ENCODE measurements at regions not wholly inside any gene's neighbourhood (a gene's known extent, or its start where the extent isn't known, plus 50 kb on each side); places are given as distances from the start of the nearest gene placed in this dataset.

DNA sequence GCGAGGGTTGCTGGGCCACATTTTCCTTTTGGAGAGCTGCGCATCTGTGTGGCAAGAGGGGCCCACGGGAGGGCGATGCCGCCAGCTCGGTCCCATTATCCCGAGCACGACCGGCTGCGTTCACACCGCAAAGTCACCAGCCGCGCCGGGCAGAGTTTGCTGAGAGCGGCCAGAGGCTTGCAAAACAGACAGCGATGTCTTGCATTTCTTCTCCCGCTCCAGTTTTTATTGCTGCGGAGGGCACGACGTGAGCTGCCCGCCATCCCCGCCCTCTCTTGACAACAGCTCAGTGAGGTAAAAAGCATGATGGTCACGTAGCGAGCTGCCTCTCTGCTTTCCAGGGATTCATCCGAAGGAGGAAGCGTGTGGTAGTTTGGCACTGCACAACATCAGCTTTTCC lies 102.1 kb upstream of the TENM3 start:
- H3K4me3 ChIP-seq: no peak overlapping the region
- no peaks in the 10 kb centered on the region for H3K36me3 ChIP-seq (ENCODE audit: insufficient read depth, low read length)
- no peak overlapping the region for H3K27ac ChIP-seq
- TF ChIP-seq FOXP2 (optimal IDR thresholded peaks at IDR 0.05; ENCODE audit: control extremely low read depth, extremely low read length, insufficient read depth) (no peak), EZH2 (IDR thresholded peaks at IDR 0.05) (no peak), POLR2AphosphoS5 (IDR thresholded peaks at IDR 0.05; ENCODE audit: borderline replicate concordance, low read depth, low read length) (no peak)
- no peak for DNase-seq (ENCODE audit: low read depth, low spot score)
- H3K9me3 ChIP-seq (ENCODE audit: low read depth, low read length): no peaks in the 10 kb centered on the region
- no peak overlapping the region for H3K9ac ChIP-seq (ENCODE audit: insufficient read length)

DNA sequence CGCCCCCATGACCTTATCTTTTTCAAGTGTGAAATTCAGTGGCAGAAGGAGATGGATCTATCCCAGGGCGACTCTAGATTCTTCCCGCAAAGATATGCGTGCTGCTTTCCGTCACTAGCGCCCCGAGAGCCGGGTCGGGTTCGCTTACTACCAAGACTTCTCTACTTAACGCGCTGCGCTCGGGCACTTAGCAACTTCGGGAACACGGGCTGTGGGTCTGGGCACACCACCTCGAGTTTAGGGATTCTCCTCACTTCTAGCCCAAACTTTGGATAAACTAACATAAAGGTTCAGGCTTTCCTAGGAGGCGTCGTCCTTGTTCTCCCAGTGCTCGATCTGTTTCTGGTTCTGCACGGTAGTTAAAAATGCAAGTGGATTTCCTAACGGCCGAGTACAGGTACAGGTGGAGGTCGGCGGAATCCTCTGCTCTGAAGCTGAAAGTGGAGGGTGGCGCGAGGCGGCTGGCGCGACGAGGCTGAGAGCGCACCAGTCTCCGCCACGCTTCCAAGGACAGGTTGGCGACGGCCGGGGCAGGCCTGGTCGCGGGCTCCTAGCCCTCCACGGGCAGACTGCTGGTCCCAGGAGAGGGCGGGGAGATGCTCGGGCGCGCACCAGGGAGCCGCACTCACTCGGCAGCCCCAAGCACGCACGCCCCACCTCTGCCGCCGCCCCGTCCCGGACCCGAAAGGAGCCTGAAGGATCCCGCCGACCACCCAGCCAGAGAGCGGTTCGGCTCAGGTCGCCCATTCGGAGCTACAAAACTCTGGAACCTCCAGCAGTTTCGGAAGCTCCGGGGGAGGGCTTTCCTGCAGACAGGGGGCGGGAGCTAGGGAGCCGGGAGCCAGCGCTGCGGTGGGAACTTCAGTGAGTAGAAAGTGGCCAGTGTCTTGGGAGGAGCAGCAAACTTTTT lies 100.8 kb upstream of the TENM3 start:
- no peak overlapping the region for H3K9ac ChIP-seq (ENCODE audit: insufficient read length)
- no peaks in the 10 kb centered on the region for H3K9me3 ChIP-seq (ENCODE audit: low read depth, low read length)
- no peak for DNase-seq (ENCODE audit: low read depth, low spot score)
- no peak overlapping the region for H3K4me3 ChIP-seq
- no peaks in the 10 kb centered on the region for H3K36me3 ChIP-seq (ENCODE audit: insufficient read depth, low read length)
- TF ChIP-seq EZH2 (IDR thresholded peaks at IDR 0.05) (no peak), FOXP2 (optimal IDR thresholded peaks at IDR 0.05; ENCODE audit: control extremely low read depth, extremely low read length, insufficient read depth) (no peak), POLR2AphosphoS5 (IDR thresholded peaks at IDR 0.05; ENCODE audit: borderline replicate concordance, low read depth, low read length) (no peak)
- no peak overlapping the region for H3K27ac ChIP-seq

DNA sequence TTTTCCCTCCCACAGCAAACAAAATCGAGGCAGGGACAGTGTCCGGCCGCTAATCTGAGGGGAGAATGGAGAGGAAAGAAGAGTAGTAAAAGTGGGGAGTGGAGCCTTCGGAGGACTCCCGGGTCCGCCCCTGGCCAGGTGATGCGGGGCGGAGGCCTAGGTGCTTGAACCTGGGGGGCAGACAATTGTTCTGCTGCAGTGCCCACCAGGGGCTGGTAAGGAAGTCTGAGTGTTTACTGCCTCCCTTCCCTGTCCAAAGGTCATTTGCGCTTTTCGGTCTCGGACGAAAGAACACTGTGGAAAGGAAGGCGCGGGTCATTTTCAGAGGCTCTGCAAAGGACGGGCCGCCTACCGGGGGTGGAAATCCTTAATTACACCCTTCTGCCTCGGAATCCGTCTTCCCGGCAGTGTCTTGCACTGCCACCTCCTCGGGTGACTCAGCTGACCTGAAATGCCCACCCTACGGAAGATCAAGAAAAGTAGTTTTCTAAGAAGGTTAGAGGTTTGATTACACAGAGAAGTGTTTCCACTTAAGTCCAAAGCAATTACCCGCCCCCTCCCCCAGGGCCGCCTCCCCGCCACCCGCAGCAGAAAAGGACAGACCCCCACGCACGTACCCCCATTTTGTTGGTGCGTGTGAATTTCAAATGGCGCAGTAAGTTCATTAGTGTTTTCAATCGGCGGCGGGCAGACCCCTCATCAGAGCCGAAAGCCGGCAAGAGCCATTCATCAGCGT lies 99.9 kb upstream of the TENM3 start:
- no peak overlapping the region for H3K9ac ChIP-seq (ENCODE audit: insufficient read length)
- no peak for DNase-seq (ENCODE audit: low read depth, low spot score)
- H3K36me3 ChIP-seq (ENCODE audit: insufficient read depth, low read length): no peaks in the 10 kb centered on the region
- H3K4me3 ChIP-seq: no peak overlapping the region; the same call in 1 of the 2 replicates
- H3K27ac ChIP-seq: no peak overlapping the region
- H3K9me3 ChIP-seq (ENCODE audit: low read depth, low read length): no peaks in the 10 kb centered on the region
- no peak for TF ChIP-seq POLR2AphosphoS5 (IDR thresholded peaks at IDR 0.05; ENCODE audit: borderline replicate concordance, low read depth, low read length)
- no peak for TF ChIP-seq FOXP2 (optimal IDR thresholded peaks at IDR 0.05; ENCODE audit: control extremely low read depth, extremely low read length, insufficient read depth)
- TF ChIP-seq EZH2 (IDR thresholded peaks at IDR 0.05): no peak

DNA sequence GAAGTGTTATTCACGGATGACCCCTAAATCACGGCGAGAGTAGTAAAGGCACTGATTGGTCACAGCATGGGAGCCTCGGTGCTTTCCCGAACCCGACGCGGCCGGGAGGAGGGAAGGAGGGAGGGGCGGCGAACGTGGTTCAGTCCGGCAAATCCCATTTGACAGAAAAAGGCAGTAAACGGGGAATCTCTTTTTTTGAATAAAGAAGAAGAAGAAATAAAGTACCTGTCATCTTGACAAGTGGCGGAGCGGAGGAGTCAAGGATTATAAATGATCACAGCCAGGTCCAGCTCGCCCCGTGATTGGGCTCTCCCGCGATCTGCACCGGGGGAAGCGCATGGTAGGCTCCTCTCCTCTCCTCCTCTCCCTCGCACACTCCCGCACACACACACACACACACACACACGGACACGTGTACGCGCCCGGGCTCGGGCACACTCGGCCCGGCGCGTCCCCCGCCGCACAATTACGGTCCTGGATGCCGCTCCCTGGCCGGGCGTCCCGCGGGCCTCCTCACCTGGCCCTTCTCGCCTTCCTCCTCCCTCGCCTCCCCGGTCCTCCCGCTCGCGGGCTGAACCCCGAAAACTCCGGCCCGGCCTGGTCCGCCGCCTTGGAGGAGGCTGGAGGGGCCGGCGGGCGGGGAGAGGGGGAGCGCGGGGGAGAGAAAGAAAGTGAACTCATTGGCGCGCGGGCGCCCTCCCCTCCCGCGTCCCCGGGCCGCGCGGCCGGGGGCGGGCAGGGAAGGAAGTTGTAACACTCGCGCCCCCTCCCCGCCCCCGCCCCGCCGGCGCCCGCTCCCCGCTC lies 99.2 kb upstream of the TENM3 start:
- H3K36me3 ChIP-seq (ENCODE audit: insufficient read depth, low read length): no peaks in the 10 kb centered on the region
- no peak overlapping the region for H3K9ac ChIP-seq (ENCODE audit: insufficient read length)
- H3K27ac ChIP-seq: no peak overlapping the region
- no peaks in the 10 kb centered on the region for H3K9me3 ChIP-seq (ENCODE audit: low read depth, low read length)
- H3K4me3 ChIP-seq: peak overlapping the region; percentile 75
- no peak for DNase-seq (ENCODE audit: low read depth, low spot score)
- TF ChIP-seq EZH2 (IDR thresholded peaks at IDR 0.05): peak; percentile 93
- no peak for TF ChIP-seq POLR2AphosphoS5 (IDR thresholded peaks at IDR 0.05; ENCODE audit: borderline replicate concordance, low read depth, low read length)
- TF ChIP-seq FOXP2 (optimal IDR thresholded peaks at IDR 0.05; ENCODE audit: control extremely low read depth, extremely low read length, insufficient read depth): no peak

DNA sequence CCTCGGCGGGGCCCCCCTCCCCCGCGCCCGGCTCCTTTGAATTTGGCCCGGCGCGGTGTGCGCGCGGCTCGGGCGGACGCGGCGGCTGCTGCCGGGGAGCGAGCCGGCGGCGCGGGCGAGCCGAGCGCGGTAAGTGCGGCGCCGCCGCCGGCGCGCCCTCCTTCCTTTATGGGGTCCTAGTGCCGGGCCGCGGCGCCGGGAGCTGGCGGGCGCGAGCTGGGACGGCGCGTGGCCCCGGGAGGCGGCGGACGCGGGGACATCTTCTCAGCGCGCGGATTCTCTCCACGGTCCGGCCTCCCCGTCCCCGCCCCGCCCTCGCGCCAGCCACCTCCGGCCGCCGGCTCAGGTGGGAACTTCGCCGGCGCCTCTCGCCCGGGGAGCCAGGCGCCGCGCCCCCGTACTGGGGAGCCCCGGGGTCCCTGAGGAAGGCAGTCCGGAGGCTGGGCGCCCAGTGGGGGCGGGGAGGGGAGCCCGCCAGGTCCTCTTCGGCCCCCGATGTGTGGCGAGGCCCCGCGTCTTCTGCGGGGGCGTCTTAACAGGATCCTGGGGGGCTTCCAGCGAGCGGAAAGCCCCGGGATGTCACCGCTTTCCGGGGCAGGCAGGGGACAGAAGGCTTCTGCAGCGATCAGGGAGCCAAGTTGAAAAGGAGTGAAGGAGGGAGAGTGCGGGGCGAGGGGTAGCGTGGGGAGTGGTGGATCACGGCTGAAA lies 98.4 kb upstream of the TENM3 start:
- Histone ChIP-seq H3K9me3 (ENCODE audit: low read depth, low read length) (no peaks in the 10 kb centered on the region), H3K9ac (ENCODE audit: insufficient read length) (no peak overlapping the region), H3K27ac (no peak overlapping the region), H3K4me3 (peak overlapping the region; percentile 45), H3K36me3 (ENCODE audit: insufficient read depth, low read length) (no peaks in the 10 kb centered on the region)
- DNase-seq (ENCODE audit: low read depth, low spot score): no peak
- TF ChIP-seq FOXP2 (optimal IDR thresholded peaks at IDR 0.05; ENCODE audit: control extremely low read depth, extremely low read length, insufficient read depth) (no peak), EZH2 (IDR thresholded peaks at IDR 0.05) (no peak), POLR2AphosphoS5 (IDR thresholded peaks at IDR 0.05; ENCODE audit: borderline replicate concordance, low read depth, low read length) (no peak)

GRCh38 chr4:182145334-182145905 lies 97.8 kb upstream of the TENM3 start:
- DNase-seq (ENCODE audit: low read depth, low spot score): no peak
- Histone ChIP-seq H3K9me3 (ENCODE audit: low read depth, low read length) (no peaks in the 10 kb centered on the region), H3K36me3 (ENCODE audit: insufficient read depth, low read length) (no peaks in the 10 kb centered on the region), H3K4me3 (0 out of 2 replicates have a peak overlapping the region, but pooled peaks have one; percentile 45), H3K27ac (no peak overlapping the region), H3K9ac (ENCODE audit: insufficient read length) (no peak overlapping the region)
- TF ChIP-seq FOXP2 (optimal IDR thresholded peaks at IDR 0.05; ENCODE audit: control extremely low read depth, extremely low read length, insufficient read depth) (no peak), EZH2 (IDR thresholded peaks at IDR 0.05) (no peak), POLR2AphosphoS5 (IDR thresholded peaks at IDR 0.05; ENCODE audit: borderline replicate concordance, low read depth, low read length) (no peak)

DNA sequence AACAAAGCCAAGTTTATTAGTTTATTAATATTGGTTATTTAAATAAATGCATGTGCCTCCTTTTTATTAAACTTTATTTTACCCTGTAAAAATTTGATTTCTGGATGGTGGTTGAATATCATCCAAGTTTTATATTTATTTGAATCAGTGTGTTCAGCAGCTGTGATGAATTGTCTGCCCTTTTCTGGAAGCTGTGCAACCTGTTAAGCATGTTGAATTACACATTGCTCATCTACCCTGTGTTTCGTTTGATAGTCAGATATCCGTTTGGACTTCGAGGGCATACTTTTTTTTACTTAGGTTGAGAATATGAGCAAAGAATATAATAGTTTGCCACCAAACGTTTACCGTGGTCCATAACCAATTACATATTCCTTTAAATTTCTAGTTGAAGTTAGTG lies 95.8 kb upstream of the TENM3 start:
- DNase-seq (ENCODE audit: low read depth, low spot score): no peak
- Histone ChIP-seq H3K9me3 (ENCODE audit: low read depth, low read length) (no peaks in the 10 kb centered on the region), H3K9ac (ENCODE audit: insufficient read length) (no peak overlapping the region), H3K36me3 (ENCODE audit: insufficient read depth, low read length) (no peaks in the 10 kb centered on the region), H3K4me3 (no peak overlapping the region), H3K27ac (no peak overlapping the region)
- no peak for TF ChIP-seq EZH2 (IDR thresholded peaks at IDR 0.05)
- no peak for TF ChIP-seq FOXP2 (optimal IDR thresholded peaks at IDR 0.05; ENCODE audit: control extremely low read depth, extremely low read length, insufficient read depth)
- no peak for TF ChIP-seq POLR2AphosphoS5 (IDR thresholded peaks at IDR 0.05; ENCODE audit: borderline replicate concordance, low read depth, low read length)
